NCI-H226 (cell line): ENCODE measurements at regions not wholly inside any gene's neighbourhood (a gene's known extent, or its start where the extent isn't known, plus 50 kb on each side); places are given as distances from the start of the nearest gene placed in this dataset.
A peak's percentile ranks its signal among the peaks of the same experiment; 100 is the strongest.
"Not testable (repeated sequence)": the region's sequence is repeated elsewhere in the genome, so short reads cannot be mapped to it uniquely, and the experiment has no call there.

Experiments used
- DNase-seq: peaks from one replicate; pipeline ENCODE4 v3.0.0-alpha.2; 2015

DNA sequence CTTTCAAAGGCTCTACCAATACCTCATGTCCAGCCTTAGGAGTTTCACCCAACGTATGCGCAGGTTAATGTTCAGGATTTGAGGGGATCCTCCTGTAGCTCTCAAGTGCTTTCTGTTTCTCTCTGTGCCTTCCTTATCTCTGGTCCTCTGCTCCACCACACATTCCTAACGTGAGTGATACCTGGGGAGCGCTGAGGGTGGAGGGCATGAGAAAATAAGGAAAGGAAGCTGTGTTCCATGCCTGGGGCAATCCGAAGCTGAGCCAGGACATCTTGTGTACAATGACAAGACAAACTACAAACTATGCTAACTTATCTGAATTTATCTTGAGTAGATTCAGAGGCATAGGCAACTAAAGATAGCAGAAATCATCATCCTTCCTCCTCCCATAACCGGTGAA lies 136.4 kb downstream of the SST start:
- DNase-seq, result peak; percentile 42

DNA sequence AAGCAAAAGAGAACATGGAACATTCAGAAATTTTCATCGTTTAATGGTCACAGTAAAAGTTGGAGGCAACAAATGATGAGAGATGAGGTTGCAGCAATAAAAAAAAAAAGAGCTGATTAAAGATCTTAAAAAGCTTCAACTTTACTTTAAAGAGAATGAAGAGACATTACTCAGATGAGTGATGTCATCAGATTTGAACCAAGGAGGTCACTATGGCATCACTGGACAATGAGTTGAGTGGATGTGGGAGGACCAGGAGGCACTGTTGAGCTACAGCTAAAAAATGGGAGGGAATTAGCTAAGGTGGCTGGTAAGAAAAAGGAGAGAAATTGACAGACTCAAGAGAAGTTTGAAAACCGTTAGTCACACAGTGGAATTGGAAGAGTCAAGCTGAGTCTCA lies 138.4 kb downstream of the SST start:
- DNase-seq, result peak; percentile 18

DNA sequence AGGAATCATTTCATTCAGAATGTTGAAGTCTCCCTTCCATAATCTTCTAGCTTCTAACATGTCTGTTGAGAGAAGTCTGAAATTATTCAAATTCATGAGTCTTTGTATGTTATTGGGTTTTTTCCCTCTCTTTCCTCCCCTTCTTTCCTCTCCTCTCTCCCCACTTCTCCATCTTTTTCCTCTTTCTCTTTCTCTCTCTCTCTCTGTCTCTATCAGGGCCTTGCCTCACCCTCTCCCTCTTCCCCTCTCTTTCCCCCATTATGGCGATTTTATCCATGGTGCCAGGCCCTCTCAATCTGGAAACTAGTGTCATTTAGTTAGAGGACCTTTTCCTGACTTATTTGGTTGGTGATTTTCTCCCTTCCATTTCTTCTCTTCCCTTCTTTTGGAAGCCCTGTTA lies 147.3 kb downstream of the SST start:
- no peak for DNase-seq

DNA sequence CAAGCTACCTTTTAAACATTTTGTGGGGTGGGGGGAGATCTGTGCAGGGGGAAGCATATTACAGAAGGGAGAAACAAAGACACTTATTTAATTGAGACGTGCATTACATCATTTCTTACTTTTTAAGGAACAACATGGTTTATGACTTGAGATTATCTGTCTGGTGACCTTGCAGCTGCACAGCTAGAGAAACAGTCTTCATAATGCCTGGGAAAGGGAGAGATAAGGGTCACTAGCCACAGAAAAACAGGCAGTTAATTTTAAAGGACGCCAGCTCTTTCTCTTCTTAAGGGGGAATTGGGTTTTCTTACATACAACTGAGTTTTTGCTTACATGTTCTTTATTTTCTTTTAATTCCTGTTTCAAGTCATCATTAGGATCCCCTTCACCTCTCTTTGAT lies 147.9 kb downstream of the SST start:
- DNase-seq, result no peak

DNA sequence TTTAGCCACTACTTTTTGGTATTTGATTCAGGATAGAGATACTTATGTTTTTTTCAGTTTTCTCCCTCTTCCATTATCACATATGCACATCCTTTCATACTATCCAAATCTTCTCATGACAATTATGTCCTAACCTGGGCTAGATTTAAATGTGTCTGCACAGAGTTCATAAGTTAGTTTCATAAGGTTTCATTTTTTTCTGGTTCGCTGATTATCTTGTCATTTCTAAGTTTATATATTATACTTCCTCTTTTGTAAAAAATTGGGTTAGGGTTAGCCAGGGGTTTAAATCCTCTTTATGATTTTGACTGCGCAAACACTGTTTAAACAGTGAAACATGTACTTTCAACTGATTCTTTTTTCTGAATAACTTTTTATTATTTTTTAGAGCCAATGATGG lies 148.6 kb downstream of the SST start:
- DNase-seq, result no peak

DNA sequence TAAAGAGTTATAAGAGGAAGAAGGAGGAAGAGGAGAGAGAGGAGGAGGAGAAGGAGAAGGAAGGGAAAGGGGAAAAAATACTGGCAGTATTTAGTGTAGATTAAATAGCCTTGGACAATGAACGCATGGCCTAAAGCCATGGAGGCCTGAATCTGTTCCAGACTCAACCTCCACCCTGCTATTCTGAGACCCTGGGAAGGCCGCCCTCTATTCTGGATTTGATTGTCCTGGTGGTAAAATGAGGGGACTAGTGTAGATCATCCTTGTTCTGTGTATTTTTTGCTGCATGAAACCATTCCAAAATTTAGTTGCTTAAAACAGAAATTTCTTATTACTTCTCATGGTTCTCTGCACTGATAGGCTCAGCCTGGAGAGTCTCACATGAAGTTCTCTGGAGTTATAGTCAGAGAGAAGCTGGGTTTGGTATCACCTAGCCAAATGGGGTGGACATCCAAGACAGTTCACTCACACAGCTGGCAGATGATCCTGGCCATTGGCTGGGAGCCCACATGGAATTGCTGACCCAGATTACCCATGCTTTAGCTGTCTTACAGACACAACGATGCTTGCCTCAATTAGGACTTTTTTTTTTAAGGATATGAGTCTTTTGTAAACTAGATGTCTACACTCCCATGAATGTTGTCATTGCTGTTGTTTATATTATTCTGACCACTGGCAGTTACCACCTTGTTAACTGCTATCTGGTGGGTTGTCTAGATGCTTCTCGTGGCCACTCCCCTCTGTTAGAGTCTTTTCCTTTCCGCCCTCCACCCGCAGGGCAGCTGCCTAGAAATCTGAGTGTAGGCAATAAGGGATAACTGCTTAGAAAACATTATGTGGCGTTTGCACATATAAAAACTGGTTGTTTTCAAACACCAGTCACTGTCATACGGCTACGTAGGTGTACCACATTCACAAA lies 149.9 kb downstream of the SST start:
- peak; percentile 16 for DNase-seq

DNA sequence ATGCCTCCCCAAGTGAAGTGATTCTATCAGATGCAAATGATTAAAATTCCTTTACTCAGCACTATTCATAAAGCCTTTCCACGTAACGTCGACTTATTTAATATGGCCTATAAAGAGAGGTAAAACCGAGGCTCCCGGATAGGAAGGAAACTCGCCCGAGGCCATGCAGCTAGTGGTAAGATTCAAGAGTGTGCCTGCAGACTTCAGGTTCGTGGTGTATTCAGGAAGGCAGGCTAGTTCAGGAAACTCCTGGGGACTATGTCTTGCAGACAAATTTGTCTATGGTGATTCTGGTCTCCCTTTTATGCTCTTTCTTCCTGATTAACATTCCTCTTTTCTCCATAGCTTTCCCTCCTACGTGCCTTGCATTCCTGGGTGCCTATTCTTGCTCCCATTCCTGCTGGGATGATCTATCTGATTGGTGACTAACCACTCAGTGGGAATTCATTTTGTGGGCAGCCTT lies 150.7 kb downstream of the SST start:
- DNase-seq, result peak; percentile 86

DNA sequence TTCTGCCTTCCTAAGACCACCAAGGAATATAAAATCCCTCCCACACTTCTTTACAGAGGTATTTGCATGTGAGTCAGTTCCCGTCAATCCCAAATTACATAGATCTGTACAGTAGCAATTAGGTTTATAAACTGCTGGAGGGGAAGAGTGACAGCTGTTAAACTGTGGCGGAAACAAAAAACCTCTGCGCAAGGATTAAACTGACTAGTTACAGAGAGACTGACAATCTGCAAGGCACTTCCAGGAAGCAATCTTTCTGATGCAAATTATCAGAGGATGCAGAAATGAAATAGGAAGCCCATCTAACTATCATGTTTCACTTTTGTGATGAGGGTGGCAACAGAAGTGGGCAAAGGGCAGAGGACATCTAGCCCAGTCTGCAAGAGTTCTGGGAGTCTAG lies 150.4 kb downstream of the RTP4 start:
- no peak for DNase-seq

DNA sequence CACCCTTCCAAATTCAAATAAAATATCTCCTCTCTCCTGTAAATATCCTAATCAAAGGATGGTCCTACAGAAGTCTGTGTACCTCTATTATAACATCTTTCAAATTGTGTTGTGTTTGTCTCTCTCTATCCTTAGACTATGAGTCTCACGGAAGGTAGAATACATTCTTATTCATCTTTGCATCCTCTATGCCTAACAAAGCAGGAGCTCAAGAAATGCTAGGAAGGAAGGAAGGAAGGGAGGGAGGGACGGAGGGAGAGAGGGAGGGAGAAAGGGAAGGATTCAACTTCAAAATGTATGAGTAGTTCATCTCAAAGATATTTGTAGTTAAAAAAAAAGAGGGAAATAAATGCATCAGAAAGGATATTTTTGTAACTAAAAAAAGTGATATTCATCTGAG lies 150.0 kb downstream of the RTP4 start:
- no peak for DNase-seq

DNA sequence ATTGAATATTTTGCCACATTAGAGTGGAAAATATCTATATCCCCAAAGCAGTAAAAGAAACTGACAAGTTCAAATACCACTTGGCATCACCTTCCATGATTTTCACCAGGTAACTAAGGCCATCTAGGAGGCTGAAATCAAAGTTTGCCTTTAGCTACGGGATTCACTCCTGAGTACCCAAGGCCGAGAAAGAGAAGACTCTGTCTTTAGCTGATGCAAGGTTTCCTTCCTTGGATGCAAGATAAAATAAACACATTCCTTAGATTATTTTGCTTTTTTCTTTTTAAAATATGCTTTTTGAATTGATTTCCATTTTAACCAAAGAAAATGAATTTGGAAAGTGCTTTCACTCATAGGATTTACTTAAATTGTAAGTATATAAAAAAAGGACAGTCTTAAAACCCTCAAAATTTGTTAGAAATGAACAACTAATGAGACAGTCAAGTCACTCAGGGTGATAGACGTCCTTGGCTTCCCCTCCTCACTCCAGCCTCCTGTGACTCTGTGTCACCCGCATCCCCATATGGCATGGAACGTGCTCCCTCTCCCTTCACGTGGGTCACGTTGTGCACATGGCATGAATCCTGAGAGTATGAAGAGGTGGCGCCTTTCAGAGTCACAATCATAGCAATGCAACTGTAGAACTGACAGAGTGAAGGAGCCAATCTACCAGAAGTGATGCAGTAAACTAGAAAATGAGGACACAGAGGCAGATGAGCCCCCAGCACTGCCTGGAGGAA lies 148.4 kb downstream of the RTP4 start:
- no peak for DNase-seq

DNA sequence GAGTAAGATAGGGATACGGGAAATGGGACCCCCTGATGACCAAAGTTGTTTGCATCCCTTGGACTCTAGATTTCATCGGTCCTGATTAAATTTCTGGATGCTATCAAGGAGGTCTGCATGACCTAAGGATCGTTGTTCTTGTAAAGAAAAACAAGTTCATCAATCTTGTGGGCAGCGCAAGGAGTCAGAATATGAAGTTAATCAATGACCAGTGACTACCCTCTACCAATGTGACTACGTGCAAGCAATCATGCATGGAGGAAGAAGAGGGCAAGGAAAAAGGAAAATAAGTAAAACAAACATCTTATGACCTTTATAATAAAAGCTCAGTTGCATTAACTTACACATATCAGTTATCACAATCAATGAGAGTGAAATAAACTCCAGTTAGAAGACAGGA lies 139.7 kb downstream of the RTP4 start:
- DNase-seq, result no peak

DNA sequence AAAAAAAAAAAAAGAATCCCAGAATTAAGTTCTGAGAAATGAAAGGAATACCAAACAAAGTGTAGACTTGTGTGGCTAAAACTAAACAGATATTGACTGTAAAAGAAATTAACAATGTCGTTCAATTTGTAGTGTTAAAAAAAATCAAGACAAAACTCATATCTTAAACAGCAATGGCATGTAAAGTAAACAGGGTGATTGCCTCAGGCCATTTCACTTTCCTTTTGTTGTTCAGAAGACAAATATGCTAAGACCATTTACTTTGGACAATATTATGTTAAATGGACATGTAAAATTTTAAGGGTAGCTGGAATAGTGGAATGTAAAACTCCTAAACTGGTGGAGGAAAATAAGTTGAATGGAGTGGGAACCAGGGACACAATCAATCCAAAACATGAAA lies 139.1 kb downstream of the RTP4 start:
- DNase-seq, result no peak

DNA sequence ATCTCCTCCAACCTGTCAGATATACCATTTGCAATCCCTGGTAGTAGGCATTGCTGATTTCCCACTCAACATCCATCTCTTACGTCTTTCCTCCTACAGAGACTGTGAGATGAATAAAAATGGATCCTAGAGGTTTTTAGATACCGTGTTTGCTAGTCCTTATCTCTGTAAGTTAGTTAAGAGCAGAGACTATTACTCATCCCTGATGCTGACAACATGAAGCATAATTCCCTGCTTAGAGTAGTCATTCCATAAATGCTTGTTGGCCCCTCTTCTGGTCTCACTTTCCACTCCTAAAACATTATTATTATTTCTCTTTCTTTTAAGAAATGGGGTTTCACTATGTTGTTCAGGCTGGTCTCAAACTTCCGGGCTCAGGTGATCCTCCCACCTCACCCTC lies 136.2 kb downstream of the RTP4 start:
- DNase-seq, result peak; percentile 71

DNA sequence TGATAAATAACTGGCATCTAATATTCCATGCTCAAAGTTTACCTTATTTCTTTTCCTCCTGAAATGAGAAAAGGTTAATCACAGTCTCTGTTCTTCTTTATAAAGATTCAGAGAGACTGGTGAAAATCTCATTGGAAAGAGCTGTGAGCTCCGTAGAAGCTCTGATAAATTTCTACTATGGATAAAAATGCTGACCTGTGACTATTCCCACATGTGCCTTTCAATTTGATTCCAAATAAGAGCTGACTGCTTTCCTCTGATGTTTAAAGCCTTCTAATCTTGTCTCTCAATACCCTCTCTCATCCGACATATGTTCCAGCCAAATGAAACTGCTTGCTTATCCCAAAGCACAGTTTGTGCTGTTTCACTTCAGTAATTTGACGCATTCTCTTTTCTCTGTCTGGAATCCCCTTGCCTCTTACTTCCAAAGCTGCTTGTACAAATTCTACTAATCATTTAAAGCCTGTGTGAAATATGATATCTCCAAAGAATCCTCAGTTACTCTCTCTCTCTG lies 130.1 kb downstream of the RTP4 start:
- no peak for DNase-seq

DNA sequence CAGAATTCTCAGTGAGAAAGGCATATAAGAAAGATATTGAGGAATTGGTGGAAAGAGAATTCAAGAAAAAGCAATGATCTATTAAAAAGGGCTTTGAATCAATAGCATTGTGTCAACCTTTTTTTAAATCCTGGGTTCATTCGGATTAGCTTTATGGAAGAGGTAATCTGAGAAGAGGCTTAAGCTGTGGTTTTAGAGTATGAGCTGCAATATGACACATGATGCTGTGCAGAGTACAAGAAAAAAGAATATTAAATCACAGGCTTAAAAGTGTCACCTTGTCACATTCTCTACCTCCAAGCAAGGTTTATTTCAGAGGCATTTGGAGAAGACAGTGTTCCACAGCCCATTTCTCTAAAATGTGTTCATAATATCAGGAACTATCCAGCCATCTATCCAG lies 128.9 kb downstream of the RTP4 start:
- no peak for DNase-seq

DNA sequence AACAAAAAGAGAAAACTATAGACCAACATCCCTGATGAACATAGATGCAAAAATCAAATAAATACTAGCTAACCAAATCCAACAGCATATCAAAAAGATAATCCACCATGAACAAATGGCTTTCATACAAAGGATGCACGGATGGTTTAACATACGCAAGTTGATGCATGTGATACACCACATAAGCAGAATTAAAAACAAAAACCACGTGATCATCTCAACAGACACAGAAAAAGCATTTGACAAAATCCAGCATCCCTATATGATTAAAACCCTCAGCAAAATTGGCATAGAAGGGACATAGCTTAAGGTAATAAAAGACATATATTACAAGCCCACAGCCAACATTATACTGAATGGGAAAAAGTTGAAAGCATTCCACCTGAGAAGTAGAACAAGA lies 125.9 kb downstream of the RTP4 start:
- DNase-seq, result not testable (repeated sequence)

DNA sequence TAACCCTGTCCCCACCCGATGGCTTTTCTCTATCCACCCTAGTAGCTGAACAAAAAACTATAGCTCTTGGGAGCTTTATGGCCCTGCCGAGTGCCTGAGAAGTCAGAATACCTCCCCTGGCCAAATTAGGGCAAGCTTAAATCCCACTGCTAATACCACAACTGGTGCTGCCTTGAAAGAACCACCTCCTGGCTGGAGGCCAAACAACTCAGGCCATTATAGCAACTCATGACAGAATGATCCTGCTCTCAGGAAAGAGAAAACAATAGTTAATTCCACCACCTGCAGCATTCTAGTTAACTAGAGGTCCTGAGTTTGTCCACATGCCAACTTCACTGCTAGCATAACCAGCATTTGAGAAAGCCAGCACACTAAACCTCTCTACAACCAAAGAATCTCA lies 123.2 kb downstream of the RTP4 start:
- no peak for DNase-seq

DNA sequence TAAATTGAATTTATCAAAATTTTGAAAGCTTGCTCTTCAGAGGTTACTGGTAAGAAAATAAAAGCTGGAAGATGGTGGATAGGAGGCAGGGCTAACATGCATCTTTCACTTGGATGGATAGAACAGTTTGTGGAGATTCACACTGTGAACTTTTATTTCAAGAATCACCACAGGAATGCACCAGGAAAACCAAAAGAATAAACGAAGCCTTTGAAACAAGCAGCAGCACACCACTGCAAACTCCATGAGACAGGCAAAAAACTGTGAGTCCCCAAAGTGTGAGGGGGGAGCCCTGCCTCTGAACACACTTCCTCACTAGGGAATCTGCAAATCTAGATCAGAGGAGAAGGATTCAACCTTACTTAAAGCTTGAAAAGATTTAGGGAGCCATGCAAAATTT lies 122.2 kb downstream of the RTP4 start:
- DNase-seq, result no peak

DNA sequence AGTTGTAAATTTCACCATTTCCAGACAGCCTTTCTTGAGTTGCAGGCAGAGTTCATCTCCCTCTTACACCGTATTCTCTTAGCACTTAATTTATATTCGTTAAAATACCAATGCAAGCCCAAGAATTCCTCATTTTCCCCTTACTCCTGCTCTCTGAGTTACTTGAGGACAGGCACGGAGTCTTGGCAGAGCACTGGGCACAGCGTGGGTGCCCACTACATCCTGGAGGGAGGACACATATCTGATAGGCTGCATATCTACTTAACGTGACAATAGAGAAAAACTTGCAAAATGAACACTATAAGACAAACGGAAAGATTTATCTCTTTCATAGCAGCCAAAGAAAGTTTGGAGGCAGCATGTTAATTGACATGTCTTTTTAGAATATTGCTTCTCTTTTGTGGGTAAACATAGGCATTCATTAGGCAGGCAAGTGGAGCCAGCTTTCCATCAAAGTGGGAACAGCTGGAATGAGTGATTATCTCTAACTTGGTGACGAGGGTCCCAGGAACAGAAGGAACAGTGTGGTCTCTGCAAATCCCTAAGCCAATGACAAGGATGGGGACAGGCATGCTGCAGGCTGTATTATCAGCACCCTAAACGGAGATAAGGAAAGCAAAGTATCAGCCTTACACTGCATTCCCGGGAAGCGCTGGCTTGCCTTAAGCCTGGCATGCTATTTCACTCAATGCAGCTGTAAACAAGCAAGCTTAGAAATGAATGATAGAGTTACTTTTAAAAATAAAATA lies 116.5 kb downstream of the RTP4 start:
- DNase-seq, result no peak

DNA sequence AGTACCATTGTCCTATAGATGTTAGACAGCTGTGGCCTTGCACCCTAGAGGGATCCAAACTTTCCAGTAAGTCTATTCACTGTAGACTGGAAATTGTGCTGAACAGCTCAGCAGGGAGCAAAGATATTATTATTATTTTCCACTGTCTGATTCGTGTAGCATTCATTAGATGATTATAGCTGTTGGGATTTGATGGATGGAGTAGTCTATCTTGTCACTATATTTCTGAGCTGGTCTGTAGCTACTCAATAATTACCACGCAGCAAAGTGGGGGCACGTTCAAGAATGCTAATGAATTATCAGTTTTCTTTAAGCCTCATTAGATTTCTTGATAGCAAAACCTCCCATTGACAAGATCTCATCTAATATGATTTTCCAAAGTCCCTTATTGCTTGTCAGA lies 113.2 kb downstream of the RTP4 start:
- DNase-seq, result no peak

DNA sequence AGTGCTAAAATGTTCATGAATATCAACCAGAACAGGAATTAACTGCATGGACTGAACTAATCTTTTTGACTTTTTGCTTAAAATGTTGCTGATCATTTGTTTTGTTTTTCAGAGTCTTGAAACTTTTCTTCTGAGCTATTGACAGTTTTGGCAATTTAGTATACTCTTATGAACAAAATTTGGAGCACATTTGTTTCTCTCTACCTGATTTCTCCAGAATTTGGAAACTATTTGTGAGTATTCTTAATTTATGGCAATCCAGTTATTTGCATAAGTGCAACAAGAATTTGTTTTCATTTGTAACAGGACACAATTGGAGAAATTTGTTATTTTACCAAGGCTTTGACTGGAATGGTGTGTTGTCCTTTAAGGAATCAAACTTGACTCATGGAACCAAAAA lies 107.4 kb downstream of the RTP4 start:
- DNase-seq, result not testable (repeated sequence)

DNA sequence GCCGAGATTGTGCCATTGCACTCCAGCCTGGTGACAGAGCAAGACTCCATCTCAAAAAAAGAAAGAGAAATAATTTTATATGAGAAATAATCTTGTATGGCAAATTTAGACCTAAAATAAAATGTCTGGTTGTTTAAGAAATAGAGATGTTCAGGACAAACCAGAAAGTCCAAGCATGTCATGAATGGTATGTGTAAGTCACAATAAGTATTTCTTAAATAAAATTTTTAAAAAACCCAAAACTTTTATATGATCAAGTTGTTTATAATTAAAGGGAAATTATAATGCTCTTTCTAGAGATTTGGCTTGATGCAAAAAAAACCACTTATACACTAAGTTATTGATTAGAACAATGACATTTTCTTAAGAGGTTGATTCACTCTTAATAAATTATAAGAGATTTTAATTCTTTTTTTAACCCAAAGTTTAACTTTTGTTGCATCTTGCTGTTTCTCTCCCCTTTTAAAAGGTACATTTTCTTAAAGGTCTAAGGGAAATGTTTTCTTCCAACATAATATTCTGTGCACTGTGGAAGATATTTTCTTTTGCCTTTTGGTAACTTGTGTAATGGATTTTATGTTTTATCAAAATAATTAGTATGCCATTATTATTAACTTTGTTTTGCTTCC lies 105.7 kb downstream of the RTP4 start:
- DNase-seq, result no peak

DNA sequence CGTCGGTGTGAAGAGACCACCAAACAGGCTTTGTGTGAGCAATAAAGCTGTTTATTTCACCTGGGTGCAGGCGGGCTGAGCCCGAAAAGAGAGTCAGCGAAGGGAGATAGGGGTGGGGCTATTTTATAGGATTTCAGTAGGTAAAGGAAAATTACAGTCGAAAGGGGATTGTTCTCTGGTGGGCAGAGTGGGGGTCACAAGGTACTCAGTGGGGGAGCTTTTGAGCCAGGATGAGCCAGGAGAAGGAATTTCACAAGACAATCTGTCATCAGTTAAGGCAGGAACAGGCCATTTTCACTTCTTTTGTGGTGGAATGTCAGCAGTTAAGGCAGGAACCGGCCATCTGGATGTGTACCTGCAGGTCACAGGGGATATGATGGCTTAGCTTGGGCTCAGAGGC lies 98.1 kb downstream of the RTP4 start:
- not testable (repeated sequence) for DNase-seq
